GM23338 (cell line): ENCODE measurements at regions not wholly inside any gene's neighbourhood (a gene's known extent, or its start where the extent isn't known, plus 50 kb on each side); places are given as distances from the start of the nearest gene placed in this dataset.

Source experiments
- CREB1 ChIP-seq: fragments of 250-450 bp; sonication (Bioruptor Pico); IDR thresholded peaks from 2 replicates; pipeline ENCODE4 v1.5.0; 2020; ENCODE audit warnings: low read depth, mild to moderate bottlenecking, moderate library complexity
- CTCF ChIP-seq, 2 experiments: fragments of 200-600 bp in 1 of 2; sonication (generic) in 1 of 2; conservative IDR thresholded peaks; 2 replicates each; pipeline versions ENCODE4 v1.5.1 to v1.6.1; 2016 to 2017; ENCODE audit warnings: antibody characterized with exemption in 2 of 2, low read depth in 2 of 2, mild to moderate bottlenecking in 2 of 2, moderate library complexity in 1 of 2
- ETS1 ChIP-seq: IDR thresholded peaks from 2 replicates; pipeline ENCODE4 v1.6.1; 2016; ENCODE audit warnings: antibody characterized with exemption
- EZH2 ChIP-seq: fragments of 200-600 bp; sonication (generic); IDR thresholded peaks from one replicate; pipeline ENCODE4 v1.8.0; 2017; ENCODE audit warnings: antibody characterized with exemption, mild to moderate bottlenecking, low read depth; ENCODE audit not compliant: unreplicated experiment
- EZH2phosphoT487 ChIP-seq: fragments of 200-600 bp; sonication (generic); IDR thresholded peaks from one replicate; pipeline ENCODE4 v1.8.1; 2018; ENCODE audit warnings: antibody characterized with exemption; ENCODE audit not compliant: unreplicated experiment
- JUNB ChIP-seq: IDR thresholded peaks from one replicate; pipeline ENCODE4 v1.6.1; 2016; ENCODE audit warnings: antibody characterized with exemption; ENCODE audit not compliant: unreplicated experiment
- POLR2AphosphoS5 ChIP-seq: IDR thresholded peaks from 2 replicates; pipeline ENCODE4 v1.6.1; 2016; ENCODE audit warnings: antibody characterized with exemption, low read depth
- REST ChIP-seq: IDR thresholded peaks from one replicate; pipeline ENCODE4 v1.6.1; 2018; ENCODE audit warnings: antibody characterized with exemption; ENCODE audit not compliant: unreplicated experiment
- STAT1 ChIP-seq: IDR thresholded peaks from one replicate; pipeline ENCODE4 v1.6.1; 2016; ENCODE audit warnings: antibody characterized with exemption; ENCODE audit not compliant: unreplicated experiment

- TF ChIP-seq CTCF (conservative IDR thresholded peaks at IDR 0.05; ENCODE audit: low read depth in 2 of 2) (no peak), REST (no peak), STAT1 (no peak), POLR2AphosphoS5 (no peak), EZH2phosphoT487 (no peak), CREB1 (no peak), EZH2 (no peak), JUNB (no peak), ETS1 (no peak)
Measured at GRCh38 chr20:60990643-60991042, 261.4 kb upstream of the CDH4 start.
